ENCODE measurements at regions not wholly inside any gene's neighbourhood (a gene's known extent, or its start where the extent isn't known, plus 50 kb on each side); places are given as distances from the start of the nearest gene placed in this dataset.

GRCh38 chr21:38968887-38969543 is 163.3 kb downstream of the ETS2 start:
- Mint-ChIP-seq H3K9me3 (no peaks in the 10 kb centered on the region), H3K27ac (no peak overlapping the region), H3K36me3 (no peaks in the 10 kb centered on the region), H3K27me3 (peaks cover 38 to 41% of the 10 kb centered on the region in 2 donors), H3K4me1 (ENCODE audit: low read depth in 2 of 2) (peaks cover 9 to 14% of the 10 kb centered on the region in 2 donors), H3K4me3 (no peak overlapping the region)
- DNase-seq (ENCODE audit: low spot score) (no peak), ATAC-seq (peak; percentile 63 to 85)

DNA sequence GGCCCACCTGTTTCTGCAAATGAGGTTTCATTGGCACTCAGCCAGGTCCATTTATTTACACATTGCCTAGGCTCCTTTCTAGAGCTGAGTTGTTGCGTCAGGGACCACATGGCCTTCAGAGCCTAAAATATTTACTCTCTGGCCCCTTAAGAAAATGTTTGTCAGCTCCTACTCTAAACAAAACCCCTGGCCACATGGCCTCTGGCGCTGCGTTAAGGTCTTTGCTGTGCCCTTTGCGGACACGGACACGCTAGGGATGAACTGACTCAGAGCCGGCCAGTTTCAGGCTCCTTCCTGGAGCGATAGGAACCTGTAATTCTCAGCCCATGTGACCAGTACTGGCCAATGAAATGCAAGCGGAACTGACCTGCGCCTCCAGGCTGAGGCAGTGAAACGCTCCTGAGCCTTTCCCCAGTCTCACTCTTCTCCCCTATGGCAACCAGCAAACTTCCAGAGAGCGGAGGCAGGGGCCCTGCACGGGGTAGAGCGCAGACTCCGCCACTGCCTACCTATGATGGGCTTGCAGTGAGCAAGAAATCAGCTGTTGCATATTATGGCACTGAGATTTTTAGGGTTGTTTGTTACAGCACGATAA is 160.3 kb downstream of the ETS2 start:
- peaks cover 24 to 26% of the 10 kb centered on the region in 2 donors for H3K27me3 Mint-ChIP-seq
- no peak overlapping the region for H3K27ac Mint-ChIP-seq
- no peak overlapping the region for H3K4me3 Mint-ChIP-seq
- ATAC-seq = no peak
- no peak for DNase-seq (ENCODE audit: low spot score)
- H3K4me1 Mint-ChIP-seq (ENCODE audit: low read depth in 2 of 2) = peaks cover 9 to 14% of the 10 kb centered on the region in 2 donors
- H3K36me3 Mint-ChIP-seq = no peaks in the 10 kb centered on the region
- no peaks in the 10 kb centered on the region for H3K9me3 Mint-ChIP-seq

- Mint-ChIP-seq H3K27me3 (peaks cover 19 to 22% of the 10 kb centered on the region in 2 donors), H3K9me3 (no peaks in the 10 kb centered on the region), H3K4me3 (no peak overlapping the region), H3K27ac (no peak overlapping the region), H3K4me1 (ENCODE audit: low read depth in 2 of 2) (peaks cover 9 to 14% of the 10 kb centered on the region in 2 donors), H3K36me3 (no peaks in the 10 kb centered on the region)
- no peak for DNase-seq (ENCODE audit: low spot score)
- no peak for ATAC-seq
Observed at GRCh38 chr21:38965241-38965640, 159.5 kb downstream of the ETS2 start.

GRCh38 chr21:38963006-38963405 is 157.3 kb downstream of the ETS2 start:
- no peak for ATAC-seq
- Mint-ChIP-seq H3K27me3 (peaks cover 17% of the 10 kb centered on the region in 2 donors), H3K27ac (no peak overlapping the region), H3K4me1 (ENCODE audit: low read depth in 2 of 2) (peaks cover under 1 to 5% of the 10 kb centered on the region in 2 donors), H3K9me3 (no peaks in the 10 kb centered on the region), H3K36me3 (no peaks in the 10 kb centered on the region), H3K4me3 (no peak overlapping the region)
- no peak for DNase-seq (ENCODE audit: low spot score)

DNA sequence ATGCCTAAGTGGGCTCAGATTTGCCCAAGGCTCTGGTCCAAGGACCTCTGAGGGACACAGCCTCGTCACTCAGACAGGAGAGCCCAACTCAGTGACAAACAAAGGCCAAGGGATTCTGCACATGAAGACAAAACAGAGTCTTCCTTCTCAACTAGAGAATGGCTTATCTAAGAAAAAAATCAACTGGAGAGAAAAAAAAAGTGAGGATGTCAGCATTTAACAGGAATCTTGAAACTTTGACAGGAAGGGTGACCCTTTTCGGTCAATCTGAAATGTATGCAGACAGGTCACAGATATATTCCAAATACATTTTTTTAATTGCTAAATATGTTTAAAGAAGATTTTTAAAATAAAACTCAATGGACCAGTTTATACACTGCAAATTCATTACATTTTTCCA is 154.5 kb downstream of the ETS2 start:
- Mint-ChIP-seq H3K36me3 (no peaks in the 10 kb centered on the region), H3K4me1 (ENCODE audit: low read depth in 2 of 2) (peaks cover 0 to 5% of the 10 kb centered on the region in 2 donors), H3K27me3 (peaks cover 14 to 22% of the 10 kb centered on the region in 2 donors), H3K9me3 (no peaks in the 10 kb centered on the region), H3K4me3 (no peak overlapping the region), H3K27ac (no peak overlapping the region)
- ATAC-seq = no peak
- no peak for DNase-seq (ENCODE audit: low spot score)

DNA sequence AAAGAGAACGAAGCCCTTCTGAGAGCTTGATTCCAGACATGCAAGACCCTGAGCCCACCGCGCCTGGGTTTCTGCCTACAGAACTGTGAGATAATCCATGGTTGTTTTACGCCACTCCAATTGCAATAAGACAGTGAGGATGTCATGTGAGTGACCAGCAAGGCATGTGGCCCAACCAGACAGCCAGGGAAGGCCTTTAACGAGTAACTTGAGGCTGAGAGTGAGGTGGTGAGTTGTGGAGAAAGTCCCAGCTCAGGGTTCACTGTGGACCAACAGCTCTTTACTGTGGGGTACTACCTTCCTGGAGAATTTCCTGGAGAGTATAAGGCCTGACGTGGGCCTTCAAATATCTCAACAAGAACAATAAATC is 153.9 kb downstream of the ETS2 start:
- Mint-ChIP-seq H3K9me3 (no peaks in the 10 kb centered on the region), H3K4me1 (ENCODE audit: low read depth in 2 of 2) (peaks cover 0 to 5% of the 10 kb centered on the region in 2 donors), H3K27me3 (peaks cover 14 to 20% of the 10 kb centered on the region in 2 donors), H3K27ac (peak overlapping the region in 1 of 2 donors; percentile 56), H3K4me3 (no peak overlapping the region), H3K36me3 (no peaks in the 10 kb centered on the region)
- DNase-seq (ENCODE audit: low spot score) (no peak), ATAC-seq (no peak)

DNA sequence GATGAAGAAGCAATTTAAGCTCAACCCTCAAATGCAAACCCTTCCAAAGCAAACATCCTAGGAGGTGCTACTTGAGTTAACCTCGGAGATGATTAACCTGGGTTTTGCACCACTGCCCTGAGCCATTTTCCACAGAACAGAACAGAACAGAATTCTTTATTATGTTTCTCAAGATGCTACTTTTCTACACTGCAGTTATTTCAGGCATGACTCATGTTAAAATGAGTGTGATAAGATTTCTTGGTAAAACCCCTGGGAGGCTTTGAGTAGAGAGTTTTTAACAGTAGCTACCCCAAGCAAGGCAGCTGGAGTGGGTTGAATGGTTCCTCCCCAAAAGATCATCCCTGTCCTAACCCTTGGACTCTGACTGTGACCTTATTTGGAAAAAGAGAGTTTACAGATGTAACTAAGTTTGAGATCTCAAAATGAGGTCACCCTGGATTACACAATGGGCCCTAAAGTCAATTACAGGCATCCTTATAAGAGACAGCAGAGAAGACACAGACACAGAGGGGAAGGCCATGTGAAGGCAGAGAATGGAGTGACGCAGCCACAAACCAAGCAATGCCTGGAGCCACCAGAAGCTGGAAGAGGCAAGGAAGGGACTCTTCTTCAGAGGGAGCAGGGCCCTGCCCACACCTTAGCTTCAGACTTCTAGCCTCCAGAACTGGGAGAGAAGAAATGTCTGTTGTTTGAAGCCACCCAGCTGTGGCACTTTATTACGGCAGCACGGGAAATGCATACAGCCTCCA is 153.4 kb downstream of the ETS2 start:
- Mint-ChIP-seq H3K4me3 (peak overlapping the region; percentile 30), H3K9me3 (no peaks in the 10 kb centered on the region), H3K27me3 (peaks cover 14 to 18% of the 10 kb centered on the region in 2 donors), H3K36me3 (no peaks in the 10 kb centered on the region), H3K4me1 (ENCODE audit: low read depth in 2 of 2) (peaks cover 0 to 5% of the 10 kb centered on the region in 2 donors), H3K27ac (peak overlapping the region in 1 of 2 donors; percentile 56)
- DNase-seq (ENCODE audit: low spot score) = peak; percentile 12
- ATAC-seq = peak; percentile 34 to 67

DNA sequence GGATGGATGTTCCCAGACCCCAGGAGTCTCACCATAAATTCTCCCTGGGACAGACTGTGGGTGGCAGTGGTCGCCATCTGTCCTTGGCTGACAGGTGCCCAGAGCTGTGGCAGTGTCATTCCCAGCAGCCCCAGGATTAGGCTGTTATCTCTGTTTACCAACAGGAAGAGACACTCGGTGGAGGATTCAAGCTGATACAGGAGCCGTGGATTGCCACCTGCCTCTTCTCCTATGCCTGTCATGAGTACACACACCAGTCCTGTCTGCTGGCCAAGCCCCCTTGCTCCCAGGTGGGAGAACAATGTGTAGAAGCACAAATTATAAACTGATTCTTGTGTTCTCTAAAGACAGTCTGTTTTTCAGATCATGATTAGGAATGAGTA is 152.6 kb downstream of the ETS2 start:
- peaks cover 18 to 21% of the 10 kb centered on the region in 2 donors for H3K27me3 Mint-ChIP-seq
- H3K9me3 Mint-ChIP-seq = no peaks in the 10 kb centered on the region
- no peak overlapping the region for H3K4me3 Mint-ChIP-seq
- H3K27ac Mint-ChIP-seq = no peak overlapping the region
- H3K36me3 Mint-ChIP-seq = no peaks in the 10 kb centered on the region
- peaks cover 0 to 5% of the 10 kb centered on the region in 2 donors for H3K4me1 Mint-ChIP-seq (ENCODE audit: low read depth in 2 of 2)
- peak; percentile 13 for DNase-seq (ENCODE audit: low spot score)
- no peak for ATAC-seq

DNA sequence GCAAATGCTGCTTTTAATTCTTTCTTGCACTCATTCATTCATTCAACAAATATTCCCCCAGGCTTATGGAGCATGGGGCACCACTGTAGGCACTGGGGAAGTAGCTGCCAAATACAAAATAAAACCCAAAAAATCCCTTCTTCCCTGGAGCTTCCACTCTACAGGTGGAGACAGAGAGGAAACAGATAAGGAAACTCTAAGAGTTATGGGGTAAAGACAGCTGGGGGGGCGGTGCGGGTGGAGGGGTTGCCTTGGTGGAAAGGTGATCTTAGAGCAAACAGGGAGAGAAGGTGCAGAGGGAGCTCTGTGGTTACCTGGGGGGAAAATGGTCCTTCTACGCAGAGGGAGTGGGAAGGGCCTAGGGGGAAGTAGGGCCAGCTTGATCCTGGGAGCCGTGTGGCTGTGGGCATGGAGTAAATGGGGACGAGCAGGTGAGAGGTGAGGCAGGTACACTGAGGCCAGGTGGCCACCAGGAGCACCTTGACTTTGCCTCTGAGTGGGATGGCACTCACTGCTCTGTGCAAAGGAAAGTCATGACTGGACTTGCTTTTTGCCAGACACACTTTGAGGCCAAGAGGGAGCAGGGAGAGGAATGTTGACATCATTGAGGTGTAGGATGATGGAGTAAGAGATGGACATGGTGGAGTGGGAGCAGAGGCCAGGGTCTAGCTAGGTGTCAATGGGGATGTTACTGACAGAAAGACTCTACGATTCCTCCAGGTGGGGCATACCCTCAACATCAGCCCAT is 152.0 kb downstream of the ETS2 start:
- H3K27ac Mint-ChIP-seq = no peak overlapping the region

DNA sequence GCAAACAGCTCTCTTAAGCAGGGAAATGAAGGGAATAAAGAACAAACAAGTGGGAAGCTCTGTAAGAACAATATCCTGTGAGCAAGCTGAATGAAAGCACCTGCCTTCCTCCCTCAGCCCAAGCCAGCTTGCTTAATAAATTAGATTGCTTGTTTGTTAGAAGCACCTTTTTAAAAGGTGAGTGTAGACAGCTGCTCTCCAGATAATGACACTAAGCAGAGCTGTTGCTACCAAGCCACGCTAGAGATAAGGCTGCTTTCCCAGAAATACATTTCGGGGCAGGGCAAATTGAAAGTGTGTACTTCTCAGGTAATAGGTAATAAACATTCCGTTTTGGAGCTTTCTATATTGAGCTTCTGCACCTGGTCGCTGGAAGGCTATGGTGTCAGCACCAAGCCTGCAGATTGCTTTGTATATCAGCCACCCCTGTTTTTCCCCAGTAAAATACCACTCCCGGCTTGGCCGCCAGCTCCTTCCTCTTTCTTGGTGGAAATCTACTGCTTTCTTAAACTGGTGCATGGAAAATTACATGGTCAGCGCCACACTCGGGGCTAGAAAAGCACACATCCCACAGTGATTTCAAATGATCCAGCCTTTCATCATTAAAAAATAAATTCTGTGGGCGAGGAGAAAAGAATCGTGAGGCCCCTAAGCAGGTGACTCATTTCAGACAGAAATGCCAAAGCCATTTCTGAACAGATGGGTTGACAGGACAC is 151.3 kb downstream of the ETS2 start:
- peak; percentile 15 for DNase-seq (ENCODE audit: low spot score)
- Mint-ChIP-seq H3K27ac (no peak overlapping the region), H3K9me3 (no peaks in the 10 kb centered on the region), H3K36me3 (no peaks in the 10 kb centered on the region), H3K4me1 (ENCODE audit: low read depth in 2 of 2) (peaks cover 0 to 5% of the 10 kb centered on the region in 2 donors), H3K27me3 (peaks cover 26% of the 10 kb centered on the region in 2 donors), H3K4me3 (no peak overlapping the region)
- ATAC-seq = no peak

More for the DNA sequence above, 152.0 kb downstream of the ETS2 start:
- H3K9me3 Mint-ChIP-seq = no peaks in the 10 kb centered on the region
- H3K36me3 Mint-ChIP-seq = no peaks in the 10 kb centered on the region
- H3K4me1 Mint-ChIP-seq (ENCODE audit: low read depth in 2 of 2) = peaks cover 0 to 5% of the 10 kb centered on the region in 2 donors
- H3K27me3 Mint-ChIP-seq = peaks cover 21 to 23% of the 10 kb centered on the region in 2 donors
- ATAC-seq (peak in 1 of 2 donors; percentile 8), DNase-seq (ENCODE audit: low spot score) (peak; percentile 6)
- no peak overlapping the region for H3K4me3 Mint-ChIP-seq

DNA sequence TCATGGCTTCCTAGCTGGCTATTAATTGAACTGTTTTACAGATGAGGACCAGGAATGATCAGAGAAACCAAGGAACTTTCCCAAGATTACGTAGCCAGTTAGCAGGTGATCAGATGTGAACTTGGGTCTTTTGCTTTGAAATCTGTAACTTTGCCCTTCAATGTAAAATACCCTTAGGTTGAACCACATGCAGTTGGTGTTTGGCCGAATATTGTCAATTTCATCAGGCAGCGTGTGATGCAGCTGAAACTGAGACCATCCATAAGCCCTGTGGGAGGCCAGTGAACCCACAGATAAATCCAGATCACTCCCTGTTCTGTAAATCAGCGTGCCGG is 150.8 kb downstream of the ETS2 start:
- ATAC-seq (no peak), DNase-seq (ENCODE audit: low spot score) (no peak)
- Mint-ChIP-seq H3K27ac (no peak overlapping the region), H3K36me3 (no peaks in the 10 kb centered on the region), H3K9me3 (no peaks in the 10 kb centered on the region), H3K4me1 (ENCODE audit: low read depth in 2 of 2) (peaks cover 0 to 5% of the 10 kb centered on the region in 2 donors), H3K27me3 (peaks cover 22 to 24% of the 10 kb centered on the region in 2 donors), H3K4me3 (no peak overlapping the region)

DNA sequence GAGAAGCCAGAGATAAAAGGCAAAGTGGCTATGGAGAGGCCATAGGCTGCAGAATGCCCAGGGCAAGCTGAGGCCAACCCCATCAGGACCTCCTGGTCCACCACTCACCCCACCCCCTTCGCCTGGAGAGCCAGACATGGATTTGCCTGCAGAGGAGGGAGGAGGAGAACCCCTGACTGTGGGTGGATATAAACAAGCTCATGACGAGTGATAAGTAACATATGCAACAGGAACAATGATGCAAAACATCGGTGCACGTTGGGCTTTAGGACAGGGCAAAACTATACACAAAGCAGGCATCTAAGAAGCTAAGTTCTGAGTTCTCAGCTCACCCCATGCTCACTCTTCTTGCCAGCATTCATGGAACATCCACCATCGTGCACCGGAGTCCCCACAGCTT is 150.3 kb downstream of the ETS2 start:
- DNase-seq (ENCODE audit: low spot score) = peak; percentile 40
- no peak for ATAC-seq
- Mint-ChIP-seq H3K4me3 (no peak overlapping the region), H3K36me3 (no peaks in the 10 kb centered on the region), H3K27me3 (peaks cover 22 to 24% of the 10 kb centered on the region in 2 donors), H3K4me1 (ENCODE audit: low read depth in 2 of 2) (peaks cover 0 to 5% of the 10 kb centered on the region in 2 donors), H3K27ac (no peak overlapping the region), H3K9me3 (no peaks in the 10 kb centered on the region)

DNA sequence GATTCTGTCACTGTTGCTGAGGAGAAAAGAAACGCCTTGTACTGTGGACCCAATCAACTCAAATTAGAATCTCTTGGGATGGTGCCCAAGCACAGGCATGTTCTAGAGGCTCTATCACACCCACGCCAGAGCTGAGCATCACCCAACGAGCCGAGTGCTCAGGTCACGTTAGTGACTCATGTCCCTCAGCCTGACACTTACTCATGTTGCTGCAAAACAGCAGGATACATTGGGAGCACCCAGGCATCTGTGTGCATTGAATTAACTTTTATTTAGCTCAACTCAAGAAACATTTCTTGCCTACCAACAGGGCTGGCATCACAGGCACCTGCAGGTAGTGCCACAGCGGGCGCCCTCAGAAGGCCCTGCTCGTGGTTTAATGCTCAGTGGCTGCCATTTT is 149.8 kb downstream of the ETS2 start:
- Mint-ChIP-seq H3K27ac (no peak overlapping the region), H3K27me3 (peaks cover 22 to 25% of the 10 kb centered on the region in 2 donors), H3K9me3 (no peaks in the 10 kb centered on the region), H3K4me1 (ENCODE audit: low read depth in 2 of 2) (peaks cover 0 to 5% of the 10 kb centered on the region in 2 donors), H3K4me3 (no peak overlapping the region), H3K36me3 (no peaks in the 10 kb centered on the region)
- ATAC-seq = no peak
- peak; percentile 35 for DNase-seq (ENCODE audit: low spot score)

Measured in natural killer cell treated with Interleukin-12 subunit alpha and Interleukin-12 subunit beta and Interleukin-15 and Interleukin-18, amount 100 ng/mL, for 72 hours (primary cell).